RWPE1 (cell line): ENCODE measurements at regions not wholly inside any gene's neighbourhood (a gene's known extent, or its start where the extent isn't known, plus 50 kb on each side); places are given as distances from the start of the nearest gene placed in this dataset.
A peak's percentile ranks its signal among the peaks of the same experiment; 100 is the strongest.

Source experiments
- CTCF ChIA-PET: fragments of 350-600 bp; sonication (Branson Sonifier 250); formaldehyde crosslinking; extraction: SDS; loops from one replicate; lab custom pipeline; 2021; lab: Yijun Ruan, JAX
- POLR2A ChIA-PET: fragments of 400-600 bp; formaldehyde crosslinking; extraction: SDS; loops from one replicate; lab custom pipeline; 2020; ENCODE audit warnings: antibody characterized with exemption; ENCODE audit not compliant: low non-redundant PET; lab: Yijun Ruan, JAX
- DNase-seq: peaks from one replicate; pipeline ENCODE4 v3.0.0; 2012; ENCODE audit warnings: low spot score
- H3K27ac ChIP-seq: fragments of 450-650 bp; 2 replicates; pipeline ENCODE4 v1.5.1; 2017
- TF ChIP-seq, protein P1 (sequence below): fragments of 450-650 bp; conservative IDR thresholded peaks from 2 replicates; pipeline ENCODE4 v1.5.1; 2017; ENCODE audit warnings: low read depth, mild to moderate bottlenecking

DNA sequence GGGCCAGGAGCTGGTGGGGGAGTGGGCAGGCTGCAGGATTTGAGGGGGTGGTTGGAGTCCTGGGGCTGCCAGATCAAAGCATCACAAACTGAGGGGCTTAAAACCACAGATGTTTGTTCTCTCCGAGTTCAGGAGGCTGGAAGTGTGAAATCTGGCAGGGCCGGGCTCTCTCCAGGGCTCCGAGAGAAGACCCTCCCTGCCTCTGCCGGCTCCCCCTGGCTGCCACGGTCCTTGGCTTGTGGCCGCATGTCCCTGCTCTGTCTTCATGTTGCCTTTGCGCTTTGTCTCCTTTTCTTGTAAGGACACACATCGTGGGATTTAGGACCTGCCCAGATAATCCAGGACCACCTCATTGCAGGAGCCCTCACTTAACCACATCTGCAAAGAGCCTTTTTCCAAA is 139.8 kb upstream of the GSE1 start:
- ChIA-PET CTCF (interaction anchor here (0.6 to 1.3 kb wide), 2 partner anchors 40 to 162 kb away, joined by 3 to 6 read pairs; no protein-coding TSS in a partner anchor), POLR2A (no interaction called here)
- TF ChIP-seq, protein P1, sequence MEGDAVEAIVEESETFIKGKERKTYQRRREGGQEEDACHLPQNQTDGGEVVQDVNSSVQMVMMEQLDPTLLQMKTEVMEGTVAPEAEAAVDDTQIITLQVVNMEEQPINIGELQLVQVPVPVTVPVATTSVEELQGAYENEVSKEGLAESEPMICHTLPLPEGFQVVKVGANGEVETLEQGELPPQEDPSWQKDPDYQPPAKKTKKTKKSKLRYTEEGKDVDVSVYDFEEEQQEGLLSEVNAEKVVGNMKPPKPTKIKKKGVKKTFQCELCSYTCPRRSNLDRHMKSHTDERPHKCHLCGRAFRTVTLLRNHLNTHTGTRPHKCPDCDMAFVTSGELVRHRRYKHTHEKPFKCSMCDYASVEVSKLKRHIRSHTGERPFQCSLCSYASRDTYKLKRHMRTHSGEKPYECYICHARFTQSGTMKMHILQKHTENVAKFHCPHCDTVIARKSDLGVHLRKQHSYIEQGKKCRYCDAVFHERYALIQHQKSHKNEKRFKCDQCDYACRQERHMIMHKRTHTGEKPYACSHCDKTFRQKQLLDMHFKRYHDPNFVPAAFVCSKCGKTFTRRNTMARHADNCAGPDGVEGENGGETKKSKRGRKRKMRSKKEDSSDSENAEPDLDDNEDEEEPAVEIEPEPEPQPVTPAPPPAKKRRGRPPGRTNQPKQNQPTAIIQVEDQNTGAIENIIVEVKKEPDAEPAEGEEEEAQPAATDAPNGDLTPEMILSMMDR = no peak
- H3K27ac ChIP-seq = no peak overlapping the region
- no peak for DNase-seq

DNA sequence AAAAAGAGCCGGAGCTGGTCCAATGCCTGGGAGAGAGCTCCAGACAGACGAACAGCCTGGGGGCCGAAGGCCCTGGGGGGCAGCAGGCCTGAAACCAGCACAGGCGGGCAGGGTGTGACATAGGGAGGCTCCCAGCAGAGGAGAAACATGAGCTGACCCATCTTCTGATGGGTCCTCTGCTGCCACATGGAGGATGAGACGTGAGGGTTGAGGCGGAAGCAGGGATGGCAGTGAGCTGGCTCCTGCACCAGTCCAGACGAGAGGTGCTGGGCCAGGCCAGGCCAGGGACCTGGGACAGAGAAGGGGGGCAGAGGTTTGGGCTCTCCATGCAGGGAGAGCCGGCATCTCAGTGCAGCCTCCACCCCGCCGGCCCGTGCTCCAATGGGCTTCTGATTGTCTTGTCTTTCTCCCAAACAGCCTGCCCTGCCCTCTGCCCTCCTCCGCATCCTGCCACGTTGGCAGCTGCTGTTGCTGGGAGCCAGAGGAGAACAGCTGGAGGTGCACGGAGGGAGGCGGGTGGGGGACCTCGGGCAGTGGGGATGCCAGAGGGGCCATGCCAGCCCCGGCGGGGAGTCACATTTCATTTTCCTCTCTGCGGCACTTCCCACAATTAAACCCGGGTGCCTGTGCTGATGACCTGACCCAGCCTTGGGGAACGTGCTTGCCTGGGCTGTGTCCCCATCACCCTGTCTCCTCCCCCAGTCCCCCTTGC is 139.1 kb upstream of the GSE1 start:
- CTCF ChIA-PET = interaction anchor here (0.6 kb wide), 1 partner anchor 34 kb away, joined by 3 read pairs; no protein-coding TSS in a partner anchor
- no peak for DNase-seq
- H3K27ac ChIP-seq = peak overlapping the region; percentile 55; the same call in 1 of the 2 replicates
- POLR2A ChIA-PET = no interaction called here
- TF ChIP-seq, protein P1 = no peak

DNA sequence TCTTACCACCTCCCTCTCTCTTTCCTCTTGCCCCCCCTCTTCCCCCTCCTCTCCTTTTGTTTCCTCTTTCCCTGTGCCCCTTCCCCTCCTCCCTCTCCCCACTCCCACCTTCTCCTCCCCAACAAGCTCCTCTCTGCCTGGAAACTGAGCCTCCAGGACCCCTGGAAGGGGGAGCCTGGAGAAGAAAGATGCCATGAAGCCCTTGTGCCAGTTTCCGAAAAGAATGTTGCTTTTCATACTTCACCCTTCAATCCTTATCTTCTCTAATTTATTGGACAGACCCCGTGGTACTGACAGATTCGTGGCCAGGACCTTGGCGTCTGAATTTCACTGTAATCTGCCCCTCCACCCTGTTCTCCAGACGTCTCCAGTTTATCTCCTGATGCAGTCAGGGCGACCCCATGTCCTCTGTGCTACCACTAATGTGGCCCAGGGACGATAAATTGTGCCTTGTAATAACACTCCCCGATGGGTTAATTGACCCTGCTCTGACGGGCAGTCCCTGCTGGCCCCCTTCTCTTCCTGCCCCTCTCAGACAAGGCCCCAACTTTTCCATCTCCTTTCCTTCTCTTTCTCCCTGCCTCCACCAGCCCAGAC is 138.4 kb upstream of the GSE1 start:
- TF ChIP-seq, protein P1 = no peak
- H3K27ac ChIP-seq = peak overlapping the region; percentile 55
- ChIA-PET CTCF (interaction anchor here (1.0 kb wide), 1 partner anchor 82 kb away, joined by 4 read pairs; no protein-coding TSS in a partner anchor), POLR2A (no interaction called here)
- no peak for DNase-seq

DNA sequence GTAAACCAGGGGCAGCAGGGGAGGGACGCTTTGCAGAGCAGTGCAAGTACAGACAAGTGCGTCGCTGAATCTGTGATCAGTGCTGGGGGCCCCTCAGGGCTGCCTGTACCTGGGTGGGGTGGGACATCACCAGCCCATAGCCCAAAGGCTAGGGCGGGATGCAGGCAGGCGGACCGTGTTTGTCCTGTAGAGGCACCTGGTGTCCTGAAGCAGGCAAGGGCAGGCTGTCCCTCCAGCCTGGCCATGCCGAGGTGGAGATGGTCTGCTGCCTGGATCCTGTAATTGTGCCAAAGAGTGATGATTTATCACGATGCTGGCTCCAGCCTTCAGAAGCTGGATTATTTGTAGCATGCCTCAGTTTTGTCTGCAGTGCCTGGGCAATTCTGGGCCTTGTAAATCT is 137.9 kb upstream of the GSE1 start:
- H3K27ac ChIP-seq = peak overlapping the region; percentile 55
- DNase-seq = no peak
- CTCF ChIA-PET = interaction anchor here (1.0 kb wide), 1 partner anchor 82 kb away, joined by 4 read pairs; no protein-coding TSS in a partner anchor
- POLR2A ChIA-PET = no interaction called here
- TF ChIP-seq, protein P1 = no peak

DNA sequence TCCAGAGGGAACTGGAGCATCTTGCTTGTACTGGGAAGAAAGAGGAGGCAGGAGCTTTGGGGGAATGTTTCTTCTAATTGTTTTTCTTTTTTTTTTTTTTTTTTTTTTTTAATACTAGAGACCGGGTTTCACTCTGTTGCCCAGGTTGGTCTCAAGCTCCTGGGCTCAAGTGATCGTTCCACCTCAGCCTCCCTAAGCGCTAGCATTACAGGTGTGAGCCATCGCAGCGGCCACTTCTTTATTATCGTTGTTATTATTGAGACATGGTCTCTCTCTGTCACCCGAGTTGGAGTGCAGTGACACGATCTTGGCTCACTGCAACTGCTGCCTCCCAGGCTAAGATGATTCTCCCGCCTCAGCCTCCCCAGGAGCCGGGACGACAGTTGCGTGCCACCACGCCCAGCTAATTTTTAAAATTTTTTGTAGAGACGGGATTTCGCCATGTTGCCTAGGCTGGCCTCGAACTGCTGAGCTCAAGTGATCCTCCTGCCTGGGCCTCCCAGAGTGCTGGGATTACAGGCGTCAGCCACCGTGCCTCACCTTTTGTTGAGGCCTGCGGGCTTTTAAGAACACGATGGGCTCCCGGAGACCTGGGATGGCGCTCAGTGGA is 137.3 kb upstream of the GSE1 start:
- POLR2A ChIA-PET = no interaction called here
- CTCF ChIA-PET = interaction anchor here (1.0 kb wide), 2 partner anchors 81 to 396 kb away, joined by 3 to 4 read pairs; no protein-coding TSS in a partner anchor
- no peak for DNase-seq
- TF ChIP-seq, protein P1 = no peak
- peak overlapping the region; percentile 55 for H3K27ac ChIP-seq

DNA sequence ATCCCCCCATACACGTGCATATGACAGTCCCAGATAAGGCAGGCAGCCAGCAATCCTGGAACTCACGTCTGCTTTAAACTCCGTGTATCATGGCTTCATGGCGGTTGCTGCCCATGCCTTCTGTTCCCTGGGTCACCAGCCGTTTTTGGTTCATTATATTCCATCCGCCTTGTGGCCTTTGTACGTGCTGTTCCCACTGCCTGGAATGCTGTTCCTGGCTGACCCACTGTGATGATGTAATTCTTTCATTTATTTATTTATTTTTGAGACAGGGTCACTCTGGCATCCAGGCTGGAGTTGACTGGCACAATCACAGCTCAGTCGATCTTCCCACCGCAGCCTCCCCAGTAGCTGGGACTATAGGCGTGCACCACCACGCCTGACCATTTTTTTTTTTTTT is 136.7 kb upstream of the GSE1 start:
- TF ChIP-seq, protein P1 = no peak
- H3K27ac ChIP-seq = no peak overlapping the region; the same call in 1 of the 2 replicates
- ChIA-PET CTCF (interaction anchor here (1.0 kb wide), 1 partner anchor 397 kb away, joined by 3 read pairs; no protein-coding TSS in a partner anchor), POLR2A (no interaction called here)
- no peak for DNase-seq
